ENCODE measurements at regions not wholly inside any gene's neighbourhood (a gene's known extent, or its start where the extent isn't known, plus 50 kb on each side); places are given as distances from the start of the nearest gene placed in this dataset.
"Not testable (repeated sequence)": the region's sequence is repeated elsewhere in the genome, so short reads cannot be mapped to it uniquely, and the experiment has no call there.

GRCh38 chr13:87128036-87128435 is 543.1 kb upstream of the SLITRK5 start:
- peaks cover 35% of the 10 kb centered on the region for H3K4me1 ChIP-seq (ENCODE audit: insufficient read depth, low read length)
- H3K4me3 ChIP-seq (ENCODE audit: low read length) = no peak overlapping the region
- no peaks in the 10 kb centered on the region for H3K36me3 ChIP-seq (ENCODE audit: insufficient read depth, low read length)
- H2AFZ ChIP-seq (ENCODE audit: low read depth, low read length) = no peak overlapping the region
- H3K27me3 ChIP-seq (ENCODE audit: insufficient read depth, low read length) = no peaks in the 10 kb centered on the region
- no peaks in the 10 kb centered on the region for H3K9me3 ChIP-seq (ENCODE audit: low read length)

- no peak overlapping the region for H3K4me3 ChIP-seq (ENCODE audit: low read length)
- no peaks in the 10 kb centered on the region for H3K36me3 ChIP-seq (ENCODE audit: insufficient read depth, low read length)
- no peak overlapping the region for H2AFZ ChIP-seq (ENCODE audit: low read depth, low read length)
- no peaks in the 10 kb centered on the region for H3K9me3 ChIP-seq (ENCODE audit: low read length)
- H3K27me3 ChIP-seq (ENCODE audit: insufficient read depth, low read length) = no peaks in the 10 kb centered on the region
- peaks cover 35% of the 10 kb centered on the region for H3K4me1 ChIP-seq (ENCODE audit: insufficient read depth, low read length)
These were observed 542.7 kb upstream of the SLITRK5 start for GRCh38 chr13:87128491-87128890.

GRCh38 chr13:87129602-87130300 is 541.4 kb upstream of the SLITRK5 start:
- no peaks in the 10 kb centered on the region for H3K9me3 ChIP-seq (ENCODE audit: low read length)
- H3K4me1 ChIP-seq (ENCODE audit: insufficient read depth, low read length) = peaks cover 30% of the 10 kb centered on the region
- no peaks in the 10 kb centered on the region for H3K36me3 ChIP-seq (ENCODE audit: insufficient read depth, low read length)
- no peak overlapping the region for H3K4me3 ChIP-seq (ENCODE audit: low read length)
- H3K27me3 ChIP-seq (ENCODE audit: insufficient read depth, low read length) = no peaks in the 10 kb centered on the region
- no peak overlapping the region for H2AFZ ChIP-seq (ENCODE audit: low read depth, low read length)

DNA sequence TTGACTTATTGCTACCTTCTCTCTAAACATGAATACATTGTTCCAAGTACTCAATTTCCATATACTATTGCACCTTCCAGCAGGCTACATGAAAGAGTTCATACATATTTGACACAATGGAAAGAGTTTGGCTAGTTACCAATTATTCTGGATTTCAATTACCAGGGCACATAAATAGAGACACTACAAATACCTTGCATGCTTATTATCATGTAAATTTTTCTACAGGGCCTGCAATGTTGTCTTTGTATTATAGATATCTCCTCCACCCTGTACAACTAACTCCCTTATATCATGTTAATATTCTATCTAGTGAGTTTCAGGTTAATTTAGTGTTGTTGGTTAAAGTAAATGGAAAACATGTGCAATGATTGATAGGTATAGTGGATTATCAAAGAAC is 540.7 kb upstream of the SLITRK5 start:
- no peaks in the 10 kb centered on the region for H3K27me3 ChIP-seq (ENCODE audit: insufficient read depth, low read length)
- no peaks in the 10 kb centered on the region for H3K36me3 ChIP-seq (ENCODE audit: insufficient read depth, low read length)
- no peak overlapping the region for H3K4me3 ChIP-seq (ENCODE audit: low read length)

GRCh38 chr13:87131611-87132010 is 539.6 kb upstream of the SLITRK5 start:
- H3K9me3 ChIP-seq (ENCODE audit: low read length) = no peaks in the 10 kb centered on the region
- H2AFZ ChIP-seq (ENCODE audit: low read depth, low read length) = no peak overlapping the region
- H3K27me3 ChIP-seq (ENCODE audit: insufficient read depth, low read length) = no peaks in the 10 kb centered on the region
- H3K4me3 ChIP-seq (ENCODE audit: low read length) = no peak overlapping the region
- H3K4me1 ChIP-seq (ENCODE audit: insufficient read depth, low read length) = peaks cover 30% of the 10 kb centered on the region
- H3K36me3 ChIP-seq (ENCODE audit: insufficient read depth, low read length) = no peaks in the 10 kb centered on the region

More for the DNA sequence above, 540.7 kb upstream of the SLITRK5 start:
- H3K4me1 ChIP-seq (ENCODE audit: insufficient read depth, low read length) = peaks cover 30% of the 10 kb centered on the region
- no peaks in the 10 kb centered on the region for H3K9me3 ChIP-seq (ENCODE audit: low read length)
- H2AFZ ChIP-seq (ENCODE audit: low read depth, low read length) = no peak overlapping the region

DNA sequence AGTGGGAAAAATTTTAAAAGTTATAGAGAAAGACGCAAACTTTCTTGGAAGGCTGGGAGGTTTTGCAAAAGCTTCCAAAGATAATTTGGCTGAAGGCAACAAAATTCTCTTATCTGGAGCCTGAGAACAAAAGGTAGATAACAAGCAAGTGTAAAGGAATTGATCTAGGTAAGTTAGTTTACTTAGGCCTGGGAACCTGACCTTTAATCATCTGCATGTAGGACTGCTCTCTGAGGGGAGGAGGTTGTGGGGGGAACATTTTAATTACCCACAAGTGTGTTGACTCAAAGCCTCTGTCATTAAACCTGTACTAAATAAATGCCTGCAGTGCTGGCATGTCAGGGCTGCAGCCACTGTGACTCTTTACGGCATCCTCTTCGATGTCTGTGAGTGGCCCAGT is 532.3 kb upstream of the SLITRK5 start:
- Histone ChIP-seq H3K4me1 (ENCODE audit: insufficient read depth, low read length) (no peaks in the 10 kb centered on the region), H2AFZ (ENCODE audit: low read depth, low read length) (no peak overlapping the region), H3K27me3 (ENCODE audit: insufficient read depth, low read length) (no peaks in the 10 kb centered on the region), H3K36me3 (ENCODE audit: insufficient read depth, low read length) (no peaks in the 10 kb centered on the region), H3K4me3 (ENCODE audit: low read length) (no peak overlapping the region), H3K9me3 (ENCODE audit: low read length) (no peaks in the 10 kb centered on the region)

GRCh38 chr13:87147076-87147475 is 524.1 kb upstream of the SLITRK5 start:
- Histone ChIP-seq H3K36me3 (ENCODE audit: insufficient read depth, low read length) (no peaks in the 10 kb centered on the region), H2AFZ (ENCODE audit: low read depth, low read length) (no peak overlapping the region), H3K27me3 (ENCODE audit: insufficient read depth, low read length) (no peaks in the 10 kb centered on the region), H3K4me3 (ENCODE audit: low read length) (no peak overlapping the region), H3K9me3 (ENCODE audit: low read length) (no peaks in the 10 kb centered on the region), H3K4me1 (ENCODE audit: insufficient read depth, low read length) (no peaks in the 10 kb centered on the region)

- H3K9me3 ChIP-seq (ENCODE audit: low read length) = peaks cover 2% of the 10 kb centered on the region
- H3K27me3 ChIP-seq (ENCODE audit: insufficient read depth, low read length) = no peaks in the 10 kb centered on the region
- H3K4me1 ChIP-seq (ENCODE audit: insufficient read depth, low read length) = no peaks in the 10 kb centered on the region
These were observed 517.8 kb upstream of the SLITRK5 start for GRCh38 chr13:87153371-87153770.

DNA sequence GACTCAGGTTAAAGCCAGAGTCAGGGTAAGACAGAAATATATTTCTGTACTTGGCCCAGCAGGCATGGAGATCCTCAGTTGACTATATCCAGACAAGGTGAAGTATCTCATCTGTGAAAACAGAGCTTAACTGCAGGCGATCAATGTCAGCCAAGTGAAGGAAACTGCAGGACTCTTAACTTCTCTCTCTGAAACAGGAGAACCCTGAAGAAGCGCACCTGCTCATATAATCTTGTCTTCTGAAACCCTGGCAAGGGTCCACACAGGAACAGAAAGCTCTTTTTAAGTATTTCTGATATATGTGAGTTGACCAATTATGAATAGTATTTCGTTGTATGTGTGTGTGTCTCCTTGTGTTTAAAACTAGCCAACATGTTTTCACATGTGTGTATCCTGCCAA is 504.8 kb upstream of the SLITRK5 start:
- H3K4me3 ChIP-seq (ENCODE audit: low read length) = no peak overlapping the region

More at GRCh38 chr13:87153371-87153770, 517.8 kb upstream of the SLITRK5 start:
- Histone ChIP-seq H3K36me3 (ENCODE audit: insufficient read depth, low read length) (no peaks in the 10 kb centered on the region), H2AFZ (ENCODE audit: low read depth, low read length) (no peak overlapping the region), H3K4me3 (ENCODE audit: low read length) (no peak overlapping the region)

GRCh38 chr13:87168390-87168789 is 502.8 kb upstream of the SLITRK5 start:
- no peaks in the 10 kb centered on the region for H3K4me1 ChIP-seq (ENCODE audit: insufficient read depth, low read length)
- H3K9me3 ChIP-seq (ENCODE audit: low read length) = no peaks in the 10 kb centered on the region
- H3K27me3 ChIP-seq (ENCODE audit: insufficient read depth, low read length) = no peaks in the 10 kb centered on the region
- no peak overlapping the region for H3K4me3 ChIP-seq (ENCODE audit: low read length)
- H3K36me3 ChIP-seq (ENCODE audit: insufficient read depth, low read length) = no peaks in the 10 kb centered on the region
- H2AFZ ChIP-seq (ENCODE audit: low read depth, low read length) = no peak overlapping the region

More for the DNA sequence above, 504.8 kb upstream of the SLITRK5 start:
- Histone ChIP-seq H3K36me3 (ENCODE audit: insufficient read depth, low read length) (no peaks in the 10 kb centered on the region), H3K9me3 (ENCODE audit: low read length) (no peaks in the 10 kb centered on the region), H2AFZ (ENCODE audit: low read depth, low read length) (no peak overlapping the region), H3K27me3 (ENCODE audit: insufficient read depth, low read length) (no peaks in the 10 kb centered on the region), H3K4me1 (ENCODE audit: insufficient read depth, low read length) (no peaks in the 10 kb centered on the region)

- H3K9me3 ChIP-seq (ENCODE audit: low read length) = no peaks in the 10 kb centered on the region
- H3K36me3 ChIP-seq (ENCODE audit: insufficient read depth, low read length) = no peaks in the 10 kb centered on the region
- H3K27me3 ChIP-seq (ENCODE audit: insufficient read depth, low read length) = no peaks in the 10 kb centered on the region
- no peaks in the 10 kb centered on the region for H3K4me1 ChIP-seq (ENCODE audit: insufficient read depth, low read length)
- no peak overlapping the region for H3K4me3 ChIP-seq (ENCODE audit: low read length)
- H2AFZ ChIP-seq (ENCODE audit: low read depth, low read length) = no peak overlapping the region
These were observed 501.8 kb upstream of the SLITRK5 start for GRCh38 chr13:87169337-87169736.

DNA sequence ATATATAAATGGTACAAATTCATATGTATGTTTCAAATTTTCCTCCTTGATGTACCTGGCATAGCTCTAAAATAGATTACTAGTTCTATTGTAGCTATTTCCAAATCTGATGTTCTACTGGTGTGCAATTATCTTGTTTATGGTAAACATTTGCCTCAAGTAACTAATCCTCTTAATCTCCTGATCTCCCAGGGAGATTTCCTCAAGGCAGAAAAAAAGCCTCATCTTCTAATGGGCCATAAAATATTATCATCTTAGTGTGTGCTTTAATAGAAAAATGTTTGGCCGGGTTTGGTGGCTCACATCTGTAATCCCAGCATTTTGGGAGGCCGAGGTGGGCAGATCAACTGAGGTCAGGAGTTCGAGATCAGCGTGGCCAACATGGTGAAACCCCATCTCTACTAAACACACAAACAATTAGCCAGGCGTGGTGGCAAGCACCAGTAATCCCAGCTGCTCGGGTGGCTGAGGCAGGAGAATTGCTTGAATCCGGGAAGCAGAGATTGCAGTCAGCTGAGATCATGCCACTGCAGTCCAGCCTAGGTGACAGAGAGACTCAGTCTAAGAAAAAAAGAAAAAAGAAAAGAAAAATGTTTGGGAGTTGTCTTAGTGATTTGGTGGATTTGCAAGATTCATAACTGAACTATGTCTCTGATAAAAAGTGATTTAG is 498.9 kb upstream of the SLITRK5 start:
- no peak overlapping the region for H2AFZ ChIP-seq (ENCODE audit: low read depth, low read length)
- no peaks in the 10 kb centered on the region for H3K9me3 ChIP-seq (ENCODE audit: low read length)
- H3K4me3 ChIP-seq (ENCODE audit: low read length) = no peak overlapping the region
- H3K36me3 ChIP-seq (ENCODE audit: insufficient read depth, low read length) = no peaks in the 10 kb centered on the region
- H3K27me3 ChIP-seq (ENCODE audit: insufficient read depth, low read length) = no peaks in the 10 kb centered on the region
- H3K4me1 ChIP-seq (ENCODE audit: insufficient read depth, low read length) = no peaks in the 10 kb centered on the region

DNA sequence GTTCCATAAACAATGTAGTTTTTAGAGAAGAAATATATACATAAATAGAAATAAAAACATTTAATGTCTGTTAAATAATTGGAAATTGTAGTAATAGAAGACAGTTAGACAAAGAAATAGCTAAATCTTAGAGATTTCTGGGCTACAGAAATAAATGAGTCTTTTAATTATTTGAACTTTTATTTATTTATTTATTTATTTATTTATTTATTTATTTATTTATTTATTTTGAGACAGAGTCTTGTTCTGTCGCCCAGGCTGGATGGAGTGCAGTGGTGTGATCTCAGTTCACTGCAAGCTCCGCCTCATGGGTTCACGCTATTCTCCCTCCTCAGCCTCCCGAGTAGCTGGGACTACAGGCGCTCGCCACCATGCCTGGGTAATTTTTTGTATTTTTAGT is 486.0 kb upstream of the SLITRK5 start:
- H3K9me3 ChIP-seq (ENCODE audit: low read length); H3K4me1 ChIP-seq (ENCODE audit: insufficient read depth, low read length); H2AFZ ChIP-seq (ENCODE audit: low read depth, low read length); H3K36me3 ChIP-seq (ENCODE audit: insufficient read depth, low read length); H3K4me3 ChIP-seq (ENCODE audit: low read length); H3K27me3 ChIP-seq (ENCODE audit: insufficient read depth, low read length): not testable (repeated sequence)

DNA sequence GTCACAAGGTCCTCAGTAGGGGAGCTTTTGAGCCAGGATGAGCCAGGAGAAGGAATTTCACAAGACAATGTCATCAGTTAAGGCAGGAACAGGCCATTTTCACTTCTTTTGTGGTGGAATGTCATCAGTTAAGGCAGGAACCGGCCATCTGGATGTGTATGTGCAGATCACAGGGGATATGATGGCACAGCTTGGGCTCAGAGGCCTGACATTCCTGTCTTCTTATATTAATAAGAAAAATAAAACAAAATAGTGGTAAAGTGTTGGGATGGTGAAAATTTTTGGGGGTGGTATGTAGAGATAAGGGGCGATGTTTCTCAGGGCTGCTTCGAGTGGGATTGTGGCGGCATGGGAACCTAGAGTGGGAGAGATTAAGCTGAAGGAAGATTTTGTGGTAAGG is 484.5 kb upstream of the SLITRK5 start:
- H3K9me3 ChIP-seq (ENCODE audit: low read length); H3K4me1 ChIP-seq (ENCODE audit: insufficient read depth, low read length); H3K36me3 ChIP-seq (ENCODE audit: insufficient read depth, low read length); H3K27me3 ChIP-seq (ENCODE audit: insufficient read depth, low read length); H3K4me3 ChIP-seq (ENCODE audit: low read length); H2AFZ ChIP-seq (ENCODE audit: low read depth, low read length): not testable (repeated sequence)
